Right lobe of liver (tissue), 4 donors: ENCODE measurements at regions not wholly inside any gene's neighbourhood (a gene's known extent, or its start where the extent isn't known, plus 50 kb on each side); places are given as distances from the start of the nearest gene placed in this dataset.

ENCODE experiments used
- CTCF ChIP-seq, 4 donors: fragments of 200-600 bp in 3 of 4; fragments of 450-650 bp in 1 of 4; IDR thresholded peaks; one replicate each; pipeline versions ENCODE4 v1.5.1 to v1.8.0; 2016 to 2022; ENCODE audit warnings: antibody characterized with exemption in 4 of 4, mild to moderate bottlenecking in 2 of 4
- POLR2A ChIP-seq: fragments of 450-650 bp; IDR thresholded peaks from one replicate; pipeline ENCODE4 v1.6.1; 2017; ENCODE audit warnings: antibody characterized with exemption, mild to moderate bottlenecking
- donor health status: DM: no; HTN: no; CAD: no.
- donor health status: DM: no; HTN: no; CAD: no.
- donor health status: DM: no; HTN: yes; CAD: no.

GRCh38 chr9:24464319-24464951 lies 81.3 kb downstream of the IZUMO3 start:
- TF ChIP-seq CTCF (IDR thresholded peaks at IDR 0.05) = no peak
- TF ChIP-seq POLR2A = no peak
